ENCODE measurements at regions not wholly inside any gene's neighbourhood (a gene's known extent, or its start where the extent isn't known, plus 50 kb on each side); places are given as distances from the start of the nearest gene placed in this dataset.

DNA sequence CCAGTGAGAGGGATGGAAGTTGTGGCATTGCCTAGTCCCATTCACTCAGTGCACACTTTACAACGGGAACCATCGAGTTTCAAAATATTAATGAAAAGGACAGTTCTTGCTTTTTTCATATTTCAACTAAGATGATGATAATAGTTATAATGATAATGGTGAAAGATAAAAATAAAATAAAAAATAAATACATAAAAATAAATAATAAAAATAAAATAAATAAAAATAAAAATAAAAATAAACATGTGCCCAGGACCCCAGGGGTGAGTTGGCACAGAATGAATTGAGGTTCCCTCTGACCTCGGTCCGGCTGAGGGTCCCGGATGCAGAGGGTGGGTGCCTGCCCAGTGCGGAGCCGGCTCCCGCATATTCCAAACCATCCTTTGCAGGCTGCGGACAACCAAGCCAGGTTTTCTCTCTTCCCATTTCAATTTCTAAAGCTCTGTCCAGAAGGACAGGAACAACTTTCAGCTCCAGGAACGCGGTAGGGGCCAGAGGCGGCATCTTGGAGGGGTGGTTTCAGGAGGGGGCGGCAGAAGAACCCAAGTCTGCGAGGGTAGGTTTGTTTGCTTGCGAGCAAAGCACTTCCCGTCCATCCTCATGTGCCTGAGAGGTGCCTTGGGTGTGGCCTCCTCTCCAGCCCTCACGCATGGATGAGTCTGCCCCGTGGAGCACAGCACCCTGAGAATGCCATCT lies 236.8 kb downstream of the DLL1 start:
- no peak for DNase-seq

DNA sequence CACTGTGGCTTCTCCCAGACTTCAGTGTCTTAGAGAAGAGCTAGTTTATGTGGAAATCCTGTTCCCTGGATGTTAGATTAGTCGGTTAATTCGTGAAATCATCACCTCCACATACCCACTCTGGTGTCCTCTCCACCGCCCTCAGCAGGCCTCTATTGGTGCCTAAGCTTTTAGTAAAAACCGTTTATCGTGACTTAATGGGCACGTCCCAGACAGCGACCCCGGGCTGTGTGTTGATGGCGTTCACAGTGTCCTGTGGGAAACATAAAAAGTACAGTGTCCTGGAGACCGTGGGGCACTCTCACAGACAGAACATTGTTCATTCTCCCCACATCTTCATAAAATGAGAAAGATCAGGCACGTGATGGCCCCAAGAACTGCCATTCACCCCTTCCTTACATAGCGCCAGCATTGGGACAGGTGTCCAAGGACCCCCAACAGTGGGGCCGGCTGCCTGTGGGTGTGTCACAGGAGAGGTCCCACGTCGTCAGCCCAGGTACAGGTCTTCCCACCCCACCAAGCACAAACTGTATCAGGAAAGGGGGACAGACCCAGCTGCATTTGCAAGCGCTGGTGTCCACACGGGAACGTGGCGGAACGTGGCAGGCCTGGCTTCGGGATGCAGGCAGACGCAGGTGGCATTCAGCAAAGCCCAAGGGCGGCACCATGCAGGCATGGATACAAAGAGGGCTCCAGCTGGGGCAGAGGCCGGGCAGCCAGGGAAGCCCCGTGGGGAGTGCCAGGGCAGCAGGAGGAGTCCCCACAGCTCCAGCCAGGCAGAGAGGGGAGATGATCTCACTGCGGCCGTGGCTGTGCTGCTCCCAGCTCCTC lies 237.7 kb downstream of the DLL1 start:
- no peak for DNase-seq

DNA sequence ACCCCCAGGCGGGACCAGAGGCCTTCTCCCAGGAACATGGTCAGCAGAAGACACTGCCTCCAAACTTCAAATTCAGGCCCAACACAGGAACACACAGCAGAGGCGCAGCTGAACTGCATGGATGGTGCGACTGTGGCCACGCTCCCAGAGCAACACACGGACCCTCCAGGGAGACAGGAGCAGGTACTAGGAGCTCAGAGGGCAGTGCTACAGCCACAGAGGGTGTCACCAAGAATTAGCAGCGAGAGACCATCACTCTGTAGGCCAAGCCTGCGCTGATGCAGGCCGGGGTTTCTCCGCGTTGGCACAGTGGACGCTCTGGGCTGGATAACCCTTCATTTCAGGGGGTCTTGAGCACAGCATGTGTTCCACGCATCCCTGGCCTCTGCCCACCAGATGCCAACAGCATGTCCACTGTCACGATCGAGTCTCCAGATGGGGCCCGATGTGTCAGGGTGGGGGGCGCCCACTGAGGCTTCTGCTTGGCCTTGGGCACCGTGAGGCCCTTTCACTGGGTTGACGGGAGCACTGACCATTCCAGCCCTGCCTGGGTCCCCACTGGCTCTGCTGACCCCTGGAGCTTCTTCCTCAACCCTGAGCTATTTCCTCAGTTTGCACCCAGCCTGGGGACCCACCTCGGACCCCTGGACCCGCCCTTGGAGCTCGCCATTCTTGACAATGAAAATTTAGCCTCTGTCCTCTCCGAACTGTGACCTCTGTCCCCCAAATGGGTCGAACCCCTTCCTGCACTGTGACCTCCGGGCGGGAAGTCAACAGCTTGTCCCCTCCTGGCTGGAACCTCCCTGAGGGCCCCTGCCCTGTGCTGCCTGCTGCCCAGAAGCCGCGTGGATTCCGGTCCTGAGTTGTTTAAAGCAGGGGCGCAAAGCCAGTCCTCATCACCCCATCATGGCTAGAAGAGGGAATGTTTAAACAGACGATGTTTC lies 239.4 kb downstream of the DLL1 start:
- no peak for DNase-seq

DNA sequence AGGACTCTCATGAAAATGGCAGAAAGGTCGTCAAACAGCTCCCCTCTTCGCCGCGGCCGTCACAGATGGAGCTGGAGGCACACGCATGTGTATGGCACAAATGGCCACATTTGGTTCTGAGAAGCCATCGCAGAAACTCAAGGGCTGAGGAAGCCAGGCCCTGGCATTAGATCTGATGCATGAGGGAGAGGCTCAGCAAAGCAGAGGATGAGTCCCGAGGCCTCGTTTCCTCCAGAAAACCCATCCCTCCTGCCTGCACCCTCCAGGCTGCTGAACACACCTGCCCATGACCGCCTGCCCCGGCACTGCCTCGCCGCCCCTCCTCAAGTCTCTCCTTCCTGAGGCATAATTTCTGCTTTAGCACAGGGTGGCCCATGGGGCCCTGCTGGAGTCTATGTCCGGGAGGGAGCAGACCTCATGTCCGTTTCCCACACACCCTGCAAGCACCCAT lies 240.3 kb downstream of the DLL1 start:
- DNase-seq, result no peak

DNA sequence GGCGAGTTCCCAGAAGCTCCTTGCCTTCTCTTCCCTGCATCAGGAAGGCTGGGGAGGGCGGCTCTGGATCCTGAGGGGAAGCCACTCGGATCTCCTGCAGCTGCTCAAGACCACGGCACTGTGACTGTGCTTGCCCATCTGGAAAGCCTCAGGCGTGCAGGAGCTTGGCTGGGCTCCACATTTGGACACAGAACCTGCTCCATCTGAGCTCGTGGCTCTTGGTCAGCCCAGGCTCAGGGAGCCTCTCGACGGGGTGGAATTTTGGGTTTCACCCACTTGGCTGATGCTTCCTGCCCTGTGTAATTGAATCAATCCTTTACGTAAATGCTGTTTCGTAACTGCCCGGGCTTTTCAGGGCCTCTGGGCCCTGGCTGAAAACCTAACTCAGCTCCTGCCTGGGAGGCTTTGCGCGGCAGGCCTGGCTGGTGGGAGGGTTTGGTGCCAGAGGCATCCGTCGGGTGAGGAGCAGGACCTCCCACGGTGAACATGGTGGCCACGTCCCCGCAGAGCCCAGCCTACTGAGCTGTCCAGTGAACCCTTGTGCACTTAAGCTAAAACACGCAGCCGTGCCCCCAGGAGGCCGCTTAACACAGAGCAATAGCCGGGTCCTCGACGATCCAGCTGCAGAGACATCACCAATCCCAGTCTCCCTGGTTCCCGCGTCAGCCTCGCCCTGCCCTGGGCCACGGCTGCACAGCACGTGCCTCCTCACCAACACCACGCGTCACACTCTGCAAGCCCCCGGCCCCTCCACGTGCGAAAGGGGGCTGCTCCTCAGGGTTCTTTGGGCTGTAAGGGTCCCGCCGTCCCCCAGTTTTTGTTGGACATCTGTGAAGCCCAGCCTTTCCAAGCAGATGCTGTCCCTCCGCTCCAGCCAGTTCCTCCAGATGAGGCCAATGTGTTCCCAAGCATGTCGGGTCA lies 241.0 kb downstream of the DLL1 start:
- DNase-seq, result no peak

- no peak for DNase-seq
Observed at GRCh38 chr6:170048615-170049256, 242.1 kb downstream of the DLL1 start.

DNA sequence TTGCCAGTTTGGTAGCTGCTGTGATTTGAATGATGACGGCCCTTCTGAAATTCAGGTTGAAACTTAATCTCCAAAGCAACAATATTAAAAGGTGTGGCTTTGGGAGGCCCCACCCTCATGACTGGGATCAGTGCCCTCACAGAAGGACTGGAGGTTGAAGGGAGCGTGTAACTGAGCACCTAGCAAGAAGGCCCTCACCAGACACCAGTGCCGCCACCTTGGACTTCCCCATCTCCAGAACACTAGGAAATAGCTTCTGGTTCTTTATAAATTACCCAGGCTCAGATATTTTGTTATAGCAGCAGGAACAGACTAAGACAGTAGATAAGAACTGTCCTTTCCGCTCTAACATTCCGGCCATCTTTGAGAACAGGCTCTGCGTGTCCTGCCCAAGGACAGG lies 243.1 kb downstream of the DLL1 start:
- no peak for DNase-seq

- no peak for DNase-seq
Observed at GRCh38 chr6:170046791-170047626, 243.9 kb downstream of the DLL1 start.

DNA sequence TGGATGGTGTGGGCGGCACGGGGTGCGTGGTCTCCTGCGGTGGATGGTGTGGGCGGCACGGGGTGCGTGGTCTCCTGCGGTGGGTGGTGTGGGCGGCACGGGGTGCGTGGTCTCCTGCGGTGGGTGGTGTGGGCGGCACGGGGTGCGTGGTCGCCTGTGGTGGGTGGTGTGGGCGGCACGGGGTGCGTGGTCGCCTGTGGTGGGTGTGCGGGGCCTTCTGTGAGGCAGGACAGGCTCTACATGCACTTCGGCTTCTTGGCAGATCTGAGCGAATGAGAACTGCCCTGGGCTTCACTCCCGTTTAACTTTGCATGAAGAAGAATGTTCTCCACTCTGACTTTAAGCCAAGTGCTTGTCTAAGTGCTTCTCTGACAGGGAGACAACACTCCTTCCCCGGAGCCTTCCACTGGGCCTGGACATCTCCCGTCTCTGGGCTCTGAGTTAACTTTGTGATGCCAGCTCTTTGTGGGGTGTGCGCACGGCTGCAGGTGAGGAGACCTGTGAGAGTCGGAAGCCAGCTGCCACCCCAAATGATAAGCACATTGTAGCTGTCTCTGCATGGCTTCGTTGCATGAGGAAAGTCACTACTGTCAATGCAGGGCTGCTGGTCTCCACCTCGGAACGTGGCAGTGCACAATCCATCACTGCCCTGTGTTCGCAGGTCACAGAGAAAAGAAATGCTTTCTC lies 244.8 kb downstream of the DLL1 start:
- DNase-seq, result no peak

DNA sequence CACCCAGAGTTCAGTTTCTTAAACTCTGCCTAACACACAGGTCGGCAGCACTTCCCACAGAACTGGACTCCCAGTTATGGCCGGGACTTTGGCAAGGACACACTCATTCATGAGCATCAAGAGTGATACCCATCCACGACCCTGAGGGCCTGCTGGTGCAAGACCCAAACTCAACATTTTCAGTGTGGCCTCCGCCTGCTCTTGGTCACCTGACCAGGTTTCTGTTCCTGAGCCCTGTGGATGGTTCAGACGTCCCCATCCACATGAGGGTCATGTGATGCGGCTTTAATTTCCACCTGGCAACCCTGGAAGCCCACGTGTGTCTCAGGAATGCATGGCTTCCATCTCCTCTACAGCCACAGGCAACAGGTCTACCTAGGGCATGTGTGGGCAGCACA lies 245.3 kb downstream of the DLL1 start:
- DNase-seq, result no peak

DNA sequence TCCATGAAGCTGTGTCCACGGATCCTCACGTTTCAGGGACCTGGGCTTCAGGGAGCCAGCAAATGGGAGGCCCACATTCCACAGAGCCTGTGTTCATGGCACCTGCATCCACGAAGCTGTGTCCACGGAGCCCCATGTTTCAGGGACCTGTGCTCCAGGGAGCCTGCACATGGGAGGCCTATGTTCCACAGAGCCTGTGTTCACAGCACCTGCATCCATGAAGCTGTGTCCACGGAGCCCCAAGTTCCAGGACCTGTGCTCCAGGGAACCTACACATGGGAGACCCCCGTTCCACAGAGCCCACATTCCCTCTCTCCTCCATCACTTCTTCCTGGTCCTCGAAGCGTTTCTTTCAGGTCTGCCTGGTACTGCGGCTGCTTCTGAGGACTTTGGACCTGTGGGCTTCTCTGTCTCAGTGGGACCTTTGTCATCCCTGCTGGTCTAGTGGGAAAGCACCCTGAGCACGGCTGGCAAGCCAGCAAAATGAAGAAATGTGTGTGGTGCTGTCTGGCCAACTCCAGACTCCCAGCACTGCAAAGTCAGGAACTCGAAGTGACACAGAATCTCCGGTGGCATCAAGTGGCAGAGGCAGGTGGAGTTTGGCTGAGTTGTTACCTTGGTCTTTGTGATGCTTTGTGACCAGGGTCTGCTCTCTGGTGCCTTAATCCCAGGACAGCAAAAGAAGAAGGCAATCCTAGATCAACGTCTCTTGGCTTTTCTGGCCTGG lies 245.9 kb downstream of the DLL1 start:
- DNase-seq, result no peak

DNA sequence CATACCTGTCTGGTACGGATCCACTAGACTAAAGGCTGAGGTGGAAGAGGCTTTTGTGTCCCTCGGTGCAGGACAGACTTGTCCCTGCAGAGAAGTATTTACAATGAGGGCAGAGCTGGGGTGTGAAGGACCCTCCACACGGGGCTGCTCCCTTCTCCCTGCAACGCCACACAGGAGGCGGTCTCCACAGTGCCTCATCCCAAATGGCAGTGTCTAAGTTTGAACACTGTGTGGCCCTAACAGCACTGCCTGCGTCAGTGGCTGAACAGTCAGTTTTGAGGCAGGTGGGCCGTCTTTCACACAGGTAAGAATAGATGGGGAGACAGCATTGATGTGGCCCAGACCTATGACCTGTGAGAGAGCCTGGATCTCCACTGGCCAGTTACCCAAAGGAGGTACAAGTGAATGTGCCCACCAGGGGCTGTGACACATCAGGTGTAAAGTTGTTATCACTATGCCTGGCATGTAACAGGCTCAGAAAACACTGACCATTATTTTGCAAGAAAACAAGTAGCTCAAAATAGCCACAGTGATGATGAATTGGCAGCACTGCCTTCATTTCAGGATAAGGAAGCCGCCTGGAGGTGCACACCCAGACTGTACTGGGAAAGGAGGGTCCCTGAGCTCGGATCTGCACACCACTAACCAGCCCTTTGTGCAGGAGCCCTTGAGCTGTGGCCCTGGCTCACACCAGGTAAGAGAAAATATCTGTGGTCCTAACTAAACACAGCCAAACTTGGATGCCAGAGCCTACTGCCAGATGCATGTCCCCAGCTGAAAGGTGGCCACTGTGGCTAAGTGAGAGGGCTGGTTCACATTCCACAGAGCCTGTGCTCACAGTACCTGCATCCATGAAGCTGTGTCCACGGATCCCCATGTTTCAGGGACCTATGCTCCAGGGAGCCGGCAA lies 246.7 kb downstream of the DLL1 start:
- DNase-seq, result no peak

- no peak for DNase-seq
Observed at GRCh38 chr6:170043150-170043819, 247.6 kb downstream of the DLL1 start.

GRCh38 chr6:170042596-170043118 lies 248.2 kb downstream of the DLL1 start:
- DNase-seq, result no peak

- no peak for DNase-seq
Observed at GRCh38 chr6:170042123-170042522, 248.8 kb downstream of the DLL1 start.

DNA sequence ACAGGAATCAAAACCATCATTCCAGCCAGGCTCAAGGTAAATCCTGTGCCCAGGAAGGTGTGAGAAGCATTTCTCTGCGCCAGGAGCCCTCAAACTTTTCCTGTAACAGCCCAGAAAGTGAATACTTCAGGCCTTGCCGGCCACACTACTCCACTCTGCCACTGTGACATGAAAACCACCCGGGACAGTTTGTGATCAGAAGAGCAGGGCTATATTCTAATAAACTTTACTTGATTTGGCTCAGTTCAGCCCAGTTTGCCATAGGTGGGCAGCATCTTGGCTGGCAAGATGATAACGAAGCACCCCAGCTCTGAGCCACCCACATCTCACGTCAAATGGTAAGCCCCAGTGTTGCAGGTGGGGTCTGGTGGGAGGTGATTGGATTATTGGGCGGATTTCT lies 249.4 kb downstream of the DLL1 start:
- DNase-seq, result no peak

GRCh38 chr6:170040906-170041305 lies 250.0 kb downstream of the DLL1 start:
- no peak for DNase-seq

Data from activated T-cell treated with anti-CD3 and anti-CD28 coated beads for 4 hours (primary cell).